Subcutaneous abdominal adipose tissue (tissue), 5 donors: ENCODE measurements at regions not wholly inside any gene's neighbourhood (a gene's known extent, or its start where the extent isn't known, plus 50 kb on each side); places are given as distances from the start of the nearest gene placed in this dataset.
"Not testable (repeated sequence)": the region's sequence is repeated elsewhere in the genome, so short reads cannot be mapped to it uniquely, and the experiment has no call there.

Experiments
- H3K27ac ChIP-seq: one replicate; pipeline ENCODE4 v1.7.0; 2013; ENCODE audit warnings: low read depth, mild to moderate bottlenecking, inconsistent platforms, low read length, moderate library complexity
- H3K27me3 ChIP-seq, 5 donors: one replicate each; pipeline ENCODE4 v1.7.0; 2013; ENCODE audit warnings: low read length in 5 of 5, inconsistent platforms in 1 of 5; ENCODE audit not compliant: control insufficient read depth in 5 of 5, insufficient read depth in 4 of 5
- H3K36me3 ChIP-seq, 5 donors: one replicate each; pipeline ENCODE4 v1.7.0; 2013; ENCODE audit warnings: low read length in 5 of 5; ENCODE audit not compliant: control insufficient read depth in 5 of 5, insufficient read depth in 5 of 5
- H3K4me1 ChIP-seq, 5 donors: one replicate each; pipeline ENCODE4 v1.7.0; 2013; ENCODE audit warnings: low read length in 5 of 5, mild to moderate bottlenecking in 3 of 5, moderate library complexity in 1 of 5; ENCODE audit not compliant: control insufficient read depth in 5 of 5, insufficient read depth in 5 of 5
- H3K4me3 ChIP-seq, 5 donors: one replicate each; pipeline ENCODE4 v1.7.0; 2013; ENCODE audit warnings: low read length in 5 of 5, low read depth in 1 of 5
- H3K9ac ChIP-seq, 5 donors: one replicate each; pipeline ENCODE4 v1.7.0; 2013; ENCODE audit warnings: low read length in 5 of 5, mild to moderate bottlenecking in 4 of 5, moderate library complexity in 3 of 5
- H3K9me3 ChIP-seq, 5 donors: one replicate each; pipeline ENCODE4 v1.7.0; 2013; ENCODE audit warnings: low read length in 5 of 5; ENCODE audit not compliant: control insufficient read depth in 5 of 5
- donor health status: healthy.
- donor health status: healthy.
- donor health status: healthy.
- donor health status: healthy.
- donor health status: healthy.

DNA sequence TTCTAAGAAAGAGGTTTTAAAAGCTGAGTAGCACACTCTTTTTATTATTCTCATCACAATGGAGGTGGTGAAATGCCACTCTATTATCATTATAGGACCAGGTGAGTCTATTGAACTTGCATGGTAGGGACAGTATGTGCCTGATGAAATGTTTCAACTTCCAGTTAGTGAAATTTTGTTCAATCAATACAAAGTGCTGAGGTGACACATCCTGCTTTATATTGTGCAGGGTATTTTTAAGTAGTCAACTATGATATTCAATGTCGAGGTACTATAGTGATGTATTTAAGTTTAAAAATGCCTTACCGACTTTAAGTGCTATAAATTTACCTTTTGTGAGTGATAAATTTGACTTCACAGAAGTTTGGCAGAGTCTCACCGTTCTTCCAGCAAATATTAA is 284.7 kb upstream of the BRINP3 start:
- no peaks in the 10 kb centered on the region for H3K27me3 ChIP-seq
- no peaks in the 10 kb centered on the region for H3K4me1 ChIP-seq
- no peaks in the 10 kb centered on the region for H3K9me3 ChIP-seq
- H3K4me3 ChIP-seq: no peak overlapping the region
- no peaks in the 10 kb centered on the region for H3K36me3 ChIP-seq
- no peak overlapping the region for H3K27ac ChIP-seq
- H3K9ac ChIP-seq: no peak overlapping the region

- Histone ChIP-seq H3K27me3 (no peaks in the 10 kb centered on the region), H3K36me3 (no peaks in the 10 kb centered on the region), H3K9me3 (peaks cover 0 to 4% (median 0%) of the 10 kb centered on the region in 5 donors)
Measured at GRCh38 chr1:190792873-190793272, 315.2 kb upstream of the BRINP3 start.

DNA sequence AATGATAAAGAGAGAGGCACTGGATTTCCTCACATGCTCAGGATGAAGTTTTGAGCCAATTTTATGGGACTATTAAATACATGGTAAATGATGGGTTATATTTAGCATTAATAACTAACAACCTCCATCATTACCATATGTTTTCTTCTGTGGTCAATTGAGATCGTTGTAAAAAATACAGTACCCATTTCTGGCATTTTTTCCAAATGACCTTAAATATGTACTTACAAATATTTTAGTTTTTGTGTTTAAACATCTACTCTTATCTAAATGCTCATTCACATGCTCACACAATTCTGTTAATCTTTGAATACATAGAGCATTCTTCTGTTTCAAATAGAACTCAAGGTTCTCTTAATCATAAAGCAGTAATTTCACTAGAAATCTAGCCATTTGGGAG is 330.0 kb upstream of the BRINP3 start:
- Histone ChIP-seq H3K4me1 (no peaks in the 10 kb centered on the region), H3K36me3 (no peaks in the 10 kb centered on the region), H3K4me3 (no peak overlapping the region), H3K9me3 (peaks cover 0 to 6% (median 0%) of the 10 kb centered on the region in 5 donors), H3K27ac (no peak overlapping the region), H3K27me3 (no peaks in the 10 kb centered on the region), H3K9ac (no peak overlapping the region)

More at GRCh38 chr1:190792873-190793272, 315.2 kb upstream of the BRINP3 start:
- Histone ChIP-seq H3K27ac (no peak overlapping the region), H3K4me3 (no peak overlapping the region), H3K9ac (no peak overlapping the region), H3K4me1 (no peaks in the 10 kb centered on the region)

- no peaks in the 10 kb centered on the region for H3K27me3 ChIP-seq
- no peak overlapping the region for H3K9ac ChIP-seq
- peaks cover 0 to 6% (median 0%) of the 10 kb centered on the region in 5 donors for H3K9me3 ChIP-seq
- no peak overlapping the region for H3K27ac ChIP-seq
- no peaks in the 10 kb centered on the region for H3K4me1 ChIP-seq
- H3K36me3 ChIP-seq: no peaks in the 10 kb centered on the region
- H3K4me3 ChIP-seq: no peak overlapping the region
Measured at GRCh38 chr1:190808035-190808434, 330.4 kb upstream of the BRINP3 start.

- no peaks in the 10 kb centered on the region for H3K4me1 ChIP-seq
- H3K4me3 ChIP-seq: no peak overlapping the region
- no peak overlapping the region for H3K27ac ChIP-seq
- no peaks in the 10 kb centered on the region for H3K36me3 ChIP-seq
- H3K27me3 ChIP-seq: no peaks in the 10 kb centered on the region
- H3K9me3 ChIP-seq: peaks cover 0 to 9% (median 0%) of the 10 kb centered on the region in 5 donors
- no peak overlapping the region for H3K9ac ChIP-seq
Measured at GRCh38 chr1:190809312-190809711, 331.6 kb upstream of the BRINP3 start.

DNA sequence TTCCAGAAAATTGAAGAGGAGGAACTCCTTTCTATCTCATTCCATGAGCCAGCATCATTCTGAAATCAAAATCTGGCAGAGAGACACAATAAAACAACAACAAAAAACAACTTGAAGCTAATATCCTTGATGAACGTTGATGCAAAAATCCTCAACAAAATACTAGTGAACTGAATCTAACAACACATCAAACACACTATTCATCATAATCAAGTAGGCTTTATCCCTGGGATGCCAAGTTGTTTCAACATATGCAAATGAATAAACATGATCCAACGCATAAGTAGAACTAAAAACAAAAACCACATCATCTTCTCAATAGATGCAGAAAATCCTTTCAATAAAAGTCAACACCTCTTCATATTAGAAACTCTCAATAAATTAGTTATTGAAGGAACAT is 335.3 kb upstream of the BRINP3 start:
- H3K36me3 ChIP-seq: no peaks in the 10 kb centered on the region
- H3K27ac ChIP-seq: no peak overlapping the region
- H3K27me3 ChIP-seq: no peaks in the 10 kb centered on the region
- peaks cover 0 to 9% (median 3%) of the 10 kb centered on the region in 5 donors for H3K9me3 ChIP-seq
- H3K4me3 ChIP-seq: no peak overlapping the region
- H3K4me1 ChIP-seq: no peaks in the 10 kb centered on the region
- H3K9ac ChIP-seq: no peak overlapping the region

- H3K36me3 ChIP-seq: no peaks in the 10 kb centered on the region
- H3K9ac ChIP-seq: no peak overlapping the region
Measured at GRCh38 chr1:190832511-190832910, 354.8 kb upstream of the BRINP3 start.

GRCh38 chr1:190835658-190836057 is 358.0 kb upstream of the BRINP3 start:
- H3K27ac ChIP-seq: no peak overlapping the region
- no peaks in the 10 kb centered on the region for H3K36me3 ChIP-seq
- H3K4me1 ChIP-seq: no peaks in the 10 kb centered on the region
- no peak overlapping the region for H3K9ac ChIP-seq
- H3K27me3 ChIP-seq: no peaks in the 10 kb centered on the region
- H3K9me3 ChIP-seq: no peaks in the 10 kb centered on the region
- H3K4me3 ChIP-seq: no peak overlapping the region

More at GRCh38 chr1:190832511-190832910, 354.8 kb upstream of the BRINP3 start:
- no peaks in the 10 kb centered on the region for H3K9me3 ChIP-seq
- H3K27me3 ChIP-seq: no peaks in the 10 kb centered on the region
- no peak overlapping the region for H3K27ac ChIP-seq
- H3K4me3 ChIP-seq: no peak overlapping the region
- H3K4me1 ChIP-seq: no peaks in the 10 kb centered on the region

DNA sequence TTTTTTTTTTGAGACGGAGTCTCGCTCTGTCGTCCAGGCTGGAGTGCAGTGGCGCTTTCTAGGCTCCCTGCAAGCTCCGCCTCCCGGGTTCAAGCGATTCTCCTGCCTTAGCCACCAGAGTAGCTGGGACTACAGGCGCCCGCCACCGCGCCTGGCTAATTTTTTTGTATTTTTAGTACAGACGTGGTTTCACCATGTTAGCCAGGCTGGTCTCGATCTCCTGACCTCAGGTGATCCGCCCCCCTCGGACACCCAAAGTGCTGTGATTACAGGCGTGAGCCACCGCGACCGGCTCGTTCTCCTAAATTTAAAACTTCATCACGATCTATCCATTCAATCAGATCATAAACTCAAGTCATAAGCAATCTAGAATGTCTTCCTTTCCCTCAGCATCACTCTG is 359.5 kb upstream of the BRINP3 start:
- H3K36me3 ChIP-seq, H3K9ac ChIP-seq, H3K27ac ChIP-seq, H3K9me3 ChIP-seq, H3K27me3 ChIP-seq, H3K4me1 ChIP-seq, H3K4me3 ChIP-seq: not testable (repeated sequence)

DNA sequence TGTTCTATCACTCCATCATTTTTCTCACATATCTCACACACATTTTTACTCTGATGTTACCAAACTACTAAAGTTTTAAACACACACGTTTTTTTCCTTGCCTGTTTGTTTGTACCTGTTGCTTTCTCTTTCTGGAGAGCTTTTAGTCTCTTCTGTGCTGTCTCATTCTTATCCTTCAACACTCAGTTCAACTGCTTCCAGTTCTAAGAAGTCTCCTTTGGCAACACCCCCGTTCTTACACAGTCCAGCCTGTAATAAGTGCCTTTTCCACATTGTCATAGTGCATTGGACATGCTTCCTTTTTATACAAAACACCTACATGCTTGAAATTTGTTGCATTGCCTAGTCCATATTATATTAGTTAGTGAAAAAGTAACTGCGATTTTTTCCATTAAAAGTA is 360.2 kb upstream of the BRINP3 start:
- Histone ChIP-seq H3K4me3 (no peak overlapping the region), H3K36me3 (no peaks in the 10 kb centered on the region), H3K9me3 (no peaks in the 10 kb centered on the region)

GRCh38 chr1:190847166-190847565 is 369.5 kb upstream of the BRINP3 start:
- no peaks in the 10 kb centered on the region for H3K9me3 ChIP-seq
- no peaks in the 10 kb centered on the region for H3K4me1 ChIP-seq
- H3K9ac ChIP-seq: no peak overlapping the region
- no peaks in the 10 kb centered on the region for H3K27me3 ChIP-seq
- no peak overlapping the region for H3K4me3 ChIP-seq
- H3K36me3 ChIP-seq: no peaks in the 10 kb centered on the region
- no peak overlapping the region for H3K27ac ChIP-seq

More for the DNA sequence above, 360.2 kb upstream of the BRINP3 start:
- Histone ChIP-seq H3K4me1 (no peaks in the 10 kb centered on the region), H3K9ac (no peak overlapping the region), H3K27ac (no peak overlapping the region), H3K27me3 (no peaks in the 10 kb centered on the region)
